IMR-90 (cell line): ENCODE measurements at regions not wholly inside any gene's neighbourhood (a gene's known extent, or its start where the extent isn't known, plus 50 kb on each side); places are given as distances from the start of the nearest gene placed in this dataset.

Source experiments
- ATAC-seq: fragments of 200-7000 bp; cut with Tn5 transposase; 2 replicates; pipeline ENCODE4 v1.9.1; 2020; ENCODE audit warnings: low read depth, mild to moderate bottlenecking, moderate library complexity
- BruUV-seq: library from RNA; stranded (reverse); fragments of 400-500 nt; replicated peaks from 2 replicates; lab custom pipeline; 2021; lab: Mats Ljungman, UMichigan
- CTCF ChIA-PET: fragments of 300-600 bp; formaldehyde crosslinking; extraction: SDS; loops from one replicate; lab custom pipeline; 2021; ENCODE audit warnings: antibody characterized with exemption; lab: Yijun Ruan, JAX
- POLR2A ChIA-PET: fragments of 300-600 bp; sonication (Branson Sonifier 250); formaldehyde crosslinking; loops from one replicate; lab custom pipeline; 2022; ENCODE audit warnings: antibody characterized with exemption; ENCODE audit not compliant: unreplicated experiment; lab: Charles Lee
- DNase-seq: peaks from one replicate; pipeline ENCODE4 v3.0.0; 2013
- H2AFZ ChIP-seq: replicated peaks from 2 replicates; pipeline ENCODE3; 2013; ENCODE audit warnings: low read length, mild to moderate bottlenecking; ENCODE audit not compliant: poor library complexity
- H2AK5ac ChIP-seq: 2 replicates; pipeline ENCODE4 v1.6.1; 2013; ENCODE audit warnings: low read depth, low read length, inconsistent platforms
- H2AK9ac ChIP-seq: replicated peaks from 2 replicates; pipeline ENCODE3; 2013; ENCODE audit warnings: mild to moderate bottlenecking, low read depth, low read length, moderate library complexity; ENCODE audit not compliant: poor library complexity
- H2BK120ac ChIP-seq: 2 replicates; pipeline ENCODE4 v1.6.1; 2013; ENCODE audit warnings: low read depth, low read length, inconsistent platforms
- H2BK15ac ChIP-seq: 3 replicates; pipeline ENCODE4 v1.6.1; 2013; ENCODE audit warnings: low read depth, low read length, inconsistent platforms
- H2BK20ac ChIP-seq: 2 replicates; pipeline ENCODE4 v1.6.1; 2013; ENCODE audit warnings: low read depth, mild to moderate bottlenecking, inconsistent platforms, low read length, moderate library complexity
- H2BK5ac ChIP-seq: 2 replicates; pipeline ENCODE4 v1.6.1; 2013; ENCODE audit warnings: mild to moderate bottlenecking, low read depth, low read length, inconsistent platforms; ENCODE audit not compliant: poor library complexity, severe bottlenecking
- H3K14ac ChIP-seq: replicated peaks from 2 replicates; pipeline ENCODE4 v1.6.1; 2013; ENCODE audit warnings: low read depth, low read length, inconsistent platforms
- H3K18ac ChIP-seq: 2 replicates; pipeline ENCODE4 v1.6.1; 2013; ENCODE audit warnings: low read depth, low read length, control low read depth
- H3K23ac ChIP-seq: 2 replicates; pipeline ENCODE4 v1.6.1; 2013; ENCODE audit warnings: low read depth, low read length, inconsistent platforms
- H3K27ac ChIP-seq: 2 replicates; pipeline ENCODE4 v1.5.1; 2013; ENCODE audit warnings: mild to moderate bottlenecking, control low read depth, low read length; ENCODE audit not compliant: insufficient read depth
- H3K27me3 ChIP-seq: 2 replicates; pipeline ENCODE4 v1.6.1; 2013; ENCODE audit warnings: low read length; ENCODE audit not compliant: control insufficient read depth, insufficient read depth
- H3K36me3 ChIP-seq: 2 replicates; pipeline ENCODE4 v1.6.1; 2013; ENCODE audit warnings: low read length, mixed read lengths; ENCODE audit not compliant: control insufficient read depth, insufficient read depth
- H3K4ac ChIP-seq: 2 replicates; pipeline ENCODE4 v1.6.1; 2013; ENCODE audit warnings: low read depth, low read length, inconsistent platforms
- H3K4me1 ChIP-seq: 2 replicates; pipeline ENCODE4 v1.6.1; 2013; ENCODE audit warnings: low read length, mixed read lengths; ENCODE audit not compliant: control insufficient read depth, insufficient read depth
- H3K4me2 ChIP-seq: 2 replicates; pipeline ENCODE4 v1.6.1; 2013; ENCODE audit warnings: low read depth, mild to moderate bottlenecking, control low read depth, low read length, moderate library complexity
- H3K4me3 ChIP-seq: 2 replicates; pipeline ENCODE4 v1.5.1; 2013; ENCODE audit warnings: low read depth, mild to moderate bottlenecking, control low read depth, low read length, moderate library complexity; ENCODE audit not compliant: insufficient read depth
- H3K56ac ChIP-seq: 2 replicates; pipeline ENCODE4 v1.6.1; 2013; ENCODE audit warnings: low read length, inconsistent platforms; ENCODE audit not compliant: insufficient read depth; ENCODE audit errors: extremely low read depth
- H3K79me1 ChIP-seq, 2 experiments: 2 replicates each; pipeline ENCODE4 v1.6.1; 2013; ENCODE audit warnings: low read length in 2 of 2, inconsistent platforms in 1 of 2, low read depth in 1 of 2
- H3K9ac ChIP-seq: 2 replicates; pipeline ENCODE4 v1.6.1; 2013; ENCODE audit warnings: low read depth, low read length, control low read depth
- H3K9me1 ChIP-seq: 2 replicates; pipeline ENCODE4 v1.6.1; 2013; ENCODE audit warnings: low read length, inconsistent platforms; ENCODE audit not compliant: insufficient read depth
- H3K9me3 ChIP-seq: 2 replicates; pipeline ENCODE4 v1.6.1; 2013; ENCODE audit warnings: low read length; ENCODE audit not compliant: control insufficient read depth, insufficient read depth
- H4K20me1 ChIP-seq: 2 replicates; pipeline ENCODE4 v1.6.1; 2013; ENCODE audit warnings: low read length, inconsistent platforms; ENCODE audit not compliant: insufficient read depth
- H4K5ac ChIP-seq: 2 replicates; pipeline ENCODE4 v1.6.1; 2013; ENCODE audit warnings: mild to moderate bottlenecking, low read depth, low read length, control low read depth
- H4K8ac ChIP-seq, 2 experiments: 2 replicates each; pipeline ENCODE4 v1.6.1; 2013; ENCODE audit warnings: low read depth in 2 of 2, low read length in 2 of 2, control low read depth in 1 of 2, inconsistent platforms in 1 of 2
- H4K91ac ChIP-seq: 2 replicates; pipeline ENCODE4 v1.6.1; 2013; ENCODE audit warnings: low read depth, low read length, inconsistent platforms; ENCODE audit not compliant: insufficient read depth
- BHLHE40 ChIP-seq: fragments of 150-350 bp; IDR thresholded peaks from 2 replicates; pipeline ENCODE4 v1.6.1; 2016; ENCODE audit warnings: mild to moderate bottlenecking, low read depth, low read length
- CEBPB ChIP-seq: IDR thresholded peaks from 2 replicates; pipeline ENCODE4 v1.6.1; 2012; ENCODE audit warnings: low read depth, low read length, improper control_type of control experiment
- FOS ChIP-seq: fragments of 150-350 bp; IDR thresholded peaks from 2 replicates; pipeline ENCODE4 v1.6.1; 2016; ENCODE audit warnings: low read depth, low read length
- MAFK ChIP-seq: IDR thresholded peaks from 2 replicates; pipeline ENCODE4 v1.6.1; 2012; ENCODE audit warnings: low read depth, low read length, improper control_type of control experiment
- MXI1 ChIP-seq: IDR thresholded peaks from 2 replicates; pipeline ENCODE4 v1.6.1; 2012; ENCODE audit warnings: low read depth, mild to moderate bottlenecking, low read length, moderate library complexity, borderline replicate concordance
- POLR2A ChIP-seq: IDR thresholded peaks from 2 replicates; pipeline ENCODE4 v1.6.1; 2012; ENCODE audit warnings: mild to moderate bottlenecking, low read depth, low read length
- RCOR1 ChIP-seq: IDR thresholded peaks from 2 replicates; pipeline ENCODE4 v1.6.1; 2012; ENCODE audit warnings: mild to moderate bottlenecking, low read length, improper control_type of control experiment; ENCODE audit not compliant: insufficient replicate concordance
- WGBS, 2 experiments: methylation state at CpG; one replicate each; pipeline versions ENCODE4 v1.1.5 to v1.1.7; 2013; ENCODE audit warnings: missing lambda C conversion rate in 2 of 2; ENCODE audit not compliant: insufficient read length in 1 of 2; ENCODE audit errors: extremely low coverage in 2 of 2; 5-methylcytosine and 5-hydroxymethylcytosine counted together
- dilution Hi-C: fragments of 300-500 bp; cut with HindIII; formaldehyde crosslinking; loops from one replicate; pipeline ENCODE4 v1.14.3; 2018; ENCODE audit warnings: low sequenced_read_pairs; ENCODE audit not compliant: unreplicated experiment
- in situ Hi-C: fragments of 300-500 bp; cut with MboI; formaldehyde crosslinking; loops from 3 replicates; pipeline ENCODE4 v1.14.3; 2019; ENCODE audit warnings: low sequenced_read_pairs, inconsistent platforms, mixed read lengths
- intact Hi-C: fragments of 100-400 bp; cut with micrococcal nuclease; formaldehyde crosslinking; loops from 2 replicates; pipeline ENCODE4 v1.10.0; 2022
- TF ChIP-seq, protein P1 (sequence below): conservative IDR thresholded peaks from 2 replicates; pipeline ENCODE4 v1.5.1; 2012; ENCODE audit warnings: mild to moderate bottlenecking, low read depth, low read length, improper control_type of control experiment
- TF ChIP-seq, protein P2 (sequence below): fragments of 150-350 bp; IDR thresholded peaks from 2 replicates; pipeline ENCODE4 v1.6.1; 2016; ENCODE audit warnings: low read depth, mild to moderate bottlenecking, low read length, moderate library complexity, borderline replicate concordance
- TF ChIP-seq, protein P3 (sequence below): fragments of 150-350 bp; IDR thresholded peaks from 2 replicates; pipeline ENCODE4 v1.6.1; 2017; ENCODE audit warnings: mild to moderate bottlenecking, antibody characterized with exemption, low read length, low read depth

DNA sequence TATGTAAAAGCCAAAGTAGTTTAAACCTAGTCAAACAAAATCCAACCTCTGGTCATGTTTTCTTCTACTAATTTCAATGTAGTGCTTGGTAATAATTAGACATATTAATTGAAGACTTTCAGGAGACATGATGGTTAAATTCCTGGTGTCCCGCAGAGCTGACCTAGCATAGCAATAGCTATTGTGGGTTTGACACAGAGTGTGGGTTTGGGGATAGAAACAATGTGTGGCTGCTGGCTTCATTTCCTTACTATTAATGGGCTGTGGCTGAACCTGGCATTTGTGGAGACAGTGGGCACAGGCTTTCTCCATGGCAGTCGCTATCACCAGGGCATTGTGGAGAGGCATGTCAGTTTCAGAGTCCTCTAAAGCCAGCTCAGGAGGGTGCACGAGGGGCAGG, 54.1 kb upstream of the GGTLC1 start:
- no peak overlapping the region for H3K23ac ChIP-seq
- no peak for ATAC-seq
- H3K4me2 ChIP-seq = no peak overlapping the region
- H2AK9ac ChIP-seq = no peak overlapping the region
- H2BK15ac ChIP-seq = no peak overlapping the region
- no peak overlapping the region for H2BK120ac ChIP-seq
- H3K4me3 ChIP-seq = no peak overlapping the region
- no peak overlapping the region for H3K14ac ChIP-seq
- H3K36me3 ChIP-seq = no peaks in the 10 kb centered on the region
- no peak overlapping the region for H4K8ac ChIP-seq
- no peaks in the 10 kb centered on the region for H3K9me3 ChIP-seq
- H3K18ac ChIP-seq = no peak overlapping the region
- DNase-seq = no peak
- no TSS peak for BruUV-seq
- no peaks in the 10 kb centered on the region for H3K4me1 ChIP-seq
- no peak overlapping the region for H2BK20ac ChIP-seq
- no peak overlapping the region for H2BK5ac ChIP-seq
- no peaks in the 10 kb centered on the region for H4K20me1 ChIP-seq
- H2AFZ ChIP-seq = no peak overlapping the region
- H3K9ac ChIP-seq = no peak overlapping the region
- CTCF ChIA-PET = no interaction called here
- in situ Hi-C loops (no loop called here), dilution Hi-C loops (no loop called here), intact Hi-C loops (no loop called here)
- no peaks in the 10 kb centered on the region for H3K9me1 ChIP-seq
- H4K91ac ChIP-seq = no peak overlapping the region
- H3K27ac ChIP-seq = no peak overlapping the region
- no peaks in the 10 kb centered on the region for H3K27me3 ChIP-seq
- TF ChIP-seq POLR2A = no peak
- no peak for TF ChIP-seq CEBPB
- TF ChIP-seq, protein P1, sequence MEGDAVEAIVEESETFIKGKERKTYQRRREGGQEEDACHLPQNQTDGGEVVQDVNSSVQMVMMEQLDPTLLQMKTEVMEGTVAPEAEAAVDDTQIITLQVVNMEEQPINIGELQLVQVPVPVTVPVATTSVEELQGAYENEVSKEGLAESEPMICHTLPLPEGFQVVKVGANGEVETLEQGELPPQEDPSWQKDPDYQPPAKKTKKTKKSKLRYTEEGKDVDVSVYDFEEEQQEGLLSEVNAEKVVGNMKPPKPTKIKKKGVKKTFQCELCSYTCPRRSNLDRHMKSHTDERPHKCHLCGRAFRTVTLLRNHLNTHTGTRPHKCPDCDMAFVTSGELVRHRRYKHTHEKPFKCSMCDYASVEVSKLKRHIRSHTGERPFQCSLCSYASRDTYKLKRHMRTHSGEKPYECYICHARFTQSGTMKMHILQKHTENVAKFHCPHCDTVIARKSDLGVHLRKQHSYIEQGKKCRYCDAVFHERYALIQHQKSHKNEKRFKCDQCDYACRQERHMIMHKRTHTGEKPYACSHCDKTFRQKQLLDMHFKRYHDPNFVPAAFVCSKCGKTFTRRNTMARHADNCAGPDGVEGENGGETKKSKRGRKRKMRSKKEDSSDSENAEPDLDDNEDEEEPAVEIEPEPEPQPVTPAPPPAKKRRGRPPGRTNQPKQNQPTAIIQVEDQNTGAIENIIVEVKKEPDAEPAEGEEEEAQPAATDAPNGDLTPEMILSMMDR = no peak
- TF ChIP-seq RCOR1 = no peak
- TF ChIP-seq BHLHE40 = no peak
- no peak for TF ChIP-seq MXI1
- TF ChIP-seq MAFK = no peak
- no peak for TF ChIP-seq FOS
- TF ChIP-seq, protein P2, sequence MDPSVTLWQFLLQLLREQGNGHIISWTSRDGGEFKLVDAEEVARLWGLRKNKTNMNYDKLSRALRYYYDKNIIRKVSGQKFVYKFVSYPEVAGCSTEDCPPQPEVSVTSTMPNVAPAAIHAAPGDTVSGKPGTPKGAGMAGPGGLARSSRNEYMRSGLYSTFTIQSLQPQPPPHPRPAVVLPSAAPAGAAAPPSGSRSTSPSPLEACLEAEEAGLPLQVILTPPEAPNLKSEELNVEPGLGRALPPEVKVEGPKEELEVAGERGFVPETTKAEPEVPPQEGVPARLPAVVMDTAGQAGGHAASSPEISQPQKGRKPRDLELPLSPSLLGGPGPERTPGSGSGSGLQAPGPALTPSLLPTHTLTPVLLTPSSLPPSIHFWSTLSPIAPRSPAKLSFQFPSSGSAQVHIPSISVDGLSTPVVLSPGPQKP = no peak
- TF ChIP-seq, protein P3, sequence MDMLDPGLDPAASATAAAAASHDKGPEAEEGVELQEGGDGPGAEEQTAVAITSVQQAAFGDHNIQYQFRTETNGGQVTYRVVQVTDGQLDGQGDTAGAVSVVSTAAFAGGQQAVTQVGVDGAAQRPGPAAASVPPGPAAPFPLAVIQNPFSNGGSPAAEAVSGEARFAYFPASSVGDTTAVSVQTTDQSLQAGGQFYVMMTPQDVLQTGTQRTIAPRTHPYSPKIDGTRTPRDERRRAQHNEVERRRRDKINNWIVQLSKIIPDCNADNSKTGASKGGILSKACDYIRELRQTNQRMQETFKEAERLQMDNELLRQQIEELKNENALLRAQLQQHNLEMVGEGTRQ = no peak
- WGBS, 2 experiments = no CpG with 5 or more reads among the region's 3 CpGs
- H3K79me1 ChIP-seq = no peaks in the 10 kb centered on the region
- no peak overlapping the region for H4K5ac ChIP-seq
- no peak overlapping the region for H3K4ac ChIP-seq
- POLR2A ChIA-PET = no interaction called here
- H2AK5ac ChIP-seq = no peak overlapping the region
- no peak overlapping the region for H3K56ac ChIP-seq
